Peyer's patch (tissue), 4 donors: ENCODE measurements at regions not wholly inside any gene's neighbourhood (a gene's known extent, or its start where the extent isn't known, plus 50 kb on each side); places are given as distances from the start of the nearest gene placed in this dataset.

Experiments used
- DNase-seq, 3 donors: peaks; one replicate each; pipeline ENCODE4 v3.0.0-alpha.2; 2017 to 2019
- H3K27ac ChIP-seq, 4 donors: fragments of 200-600 bp; sonication (generic); one replicate each; pipeline ENCODE4 v1.5.1; 2016 to 2019
- H3K27me3 ChIP-seq, 2 donors: fragments of 200-600 bp; sonication (generic); one replicate each; pipeline ENCODE4 v1.5.1; 2019
- H3K36me3 ChIP-seq, 3 donors: fragments of 200-600 bp; sonication (generic); one replicate each; pipeline ENCODE4 v1.5.1; 2016 to 2019
- H3K4me1 ChIP-seq, 4 donors: fragments of 200-600 bp; sonication (generic); one replicate each; pipeline ENCODE4 v1.5.1; 2016 to 2019
- H3K4me3 ChIP-seq, 4 donors: fragments of 200-600 bp; sonication (generic); 1 replicate in 3 of 4; 2 replicates in 1 of 4; pipeline ENCODE4 v1.5.1; 2016 to 2019; ENCODE audit warnings: mild to moderate bottlenecking in 1 of 4
- H3K9me3 ChIP-seq, 4 donors: fragments of 200-600 bp; sonication (generic); one replicate each; pipeline ENCODE4 v1.5.1; 2016 to 2019; ENCODE audit warnings: mild to moderate bottlenecking in 1 of 4
- POLR2A ChIP-seq, 2 donors: fragments of 450-650 bp; IDR thresholded peaks; one replicate each; pipeline ENCODE4 v1.5.1; 2017; ENCODE audit warnings: antibody characterized with exemption in 2 of 2, mild to moderate bottlenecking in 2 of 2, moderate library complexity in 2 of 2
- TF ChIP-seq, protein P1 (sequence below), 6 experiments: fragments of 450-650 bp in 4 of 6; fragments of 200-600 bp in 2 of 6; sonication (generic) in 1 of 6; IDR thresholded peaks; one replicate each; pipeline ENCODE4 v1.5.1; 2017 to 2019; ENCODE audit warnings: antibody characterized with exemption in 6 of 6, mild to moderate bottlenecking in 3 of 6, moderate library complexity in 1 of 6

DNA sequence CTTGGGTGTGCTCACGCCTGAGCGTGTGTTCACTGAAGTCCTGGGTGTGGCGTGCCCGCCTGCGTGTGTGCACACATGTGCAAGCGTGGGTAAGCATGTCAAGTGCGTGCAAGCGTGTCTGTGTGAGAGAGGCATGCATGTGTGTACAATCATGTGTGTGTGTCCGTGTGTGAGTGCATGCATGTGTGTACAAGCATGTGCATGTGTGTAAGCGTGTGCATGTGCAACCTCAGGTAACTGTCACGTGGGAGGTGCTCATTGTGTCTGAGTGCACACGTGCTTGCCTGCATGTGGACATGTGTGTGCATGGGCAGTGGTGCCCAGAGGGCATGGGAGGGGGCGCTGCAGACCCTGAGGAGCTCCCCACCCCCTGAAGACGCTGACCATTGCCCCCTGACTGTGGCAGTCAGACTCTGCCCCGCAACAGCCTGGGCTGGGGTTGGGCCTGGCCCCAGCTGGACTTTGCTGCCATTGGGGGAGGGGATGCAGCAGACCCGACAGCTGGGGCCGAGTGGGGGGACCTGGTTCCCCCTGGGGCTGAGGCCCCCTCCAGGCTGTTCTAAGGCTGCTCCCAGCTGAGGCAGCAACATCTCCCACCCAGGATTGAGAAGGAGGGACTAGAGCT, 88.1 kb downstream of the UNCX start:
- H3K4me3 ChIP-seq, result no peak overlapping the region
- DNase-seq, result peak in 1 of 3 donors; percentile 26
- TF ChIP-seq POLR2A (IDR thresholded peaks at IDR 0.05), result no peak
- TF ChIP-seq, protein P1, sequence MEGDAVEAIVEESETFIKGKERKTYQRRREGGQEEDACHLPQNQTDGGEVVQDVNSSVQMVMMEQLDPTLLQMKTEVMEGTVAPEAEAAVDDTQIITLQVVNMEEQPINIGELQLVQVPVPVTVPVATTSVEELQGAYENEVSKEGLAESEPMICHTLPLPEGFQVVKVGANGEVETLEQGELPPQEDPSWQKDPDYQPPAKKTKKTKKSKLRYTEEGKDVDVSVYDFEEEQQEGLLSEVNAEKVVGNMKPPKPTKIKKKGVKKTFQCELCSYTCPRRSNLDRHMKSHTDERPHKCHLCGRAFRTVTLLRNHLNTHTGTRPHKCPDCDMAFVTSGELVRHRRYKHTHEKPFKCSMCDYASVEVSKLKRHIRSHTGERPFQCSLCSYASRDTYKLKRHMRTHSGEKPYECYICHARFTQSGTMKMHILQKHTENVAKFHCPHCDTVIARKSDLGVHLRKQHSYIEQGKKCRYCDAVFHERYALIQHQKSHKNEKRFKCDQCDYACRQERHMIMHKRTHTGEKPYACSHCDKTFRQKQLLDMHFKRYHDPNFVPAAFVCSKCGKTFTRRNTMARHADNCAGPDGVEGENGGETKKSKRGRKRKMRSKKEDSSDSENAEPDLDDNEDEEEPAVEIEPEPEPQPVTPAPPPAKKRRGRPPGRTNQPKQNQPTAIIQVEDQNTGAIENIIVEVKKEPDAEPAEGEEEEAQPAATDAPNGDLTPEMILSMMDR (IDR thresholded peaks at IDR 0.05), result no peak
- no peaks in the 10 kb centered on the region for H3K9me3 ChIP-seq
- H3K4me1 ChIP-seq, result no peaks in the 10 kb centered on the region
- no peak overlapping the region for H3K27ac ChIP-seq
- no peaks in the 10 kb centered on the region for H3K36me3 ChIP-seq
- H3K27me3 ChIP-seq, result no peaks in the 10 kb centered on the region

DNA sequence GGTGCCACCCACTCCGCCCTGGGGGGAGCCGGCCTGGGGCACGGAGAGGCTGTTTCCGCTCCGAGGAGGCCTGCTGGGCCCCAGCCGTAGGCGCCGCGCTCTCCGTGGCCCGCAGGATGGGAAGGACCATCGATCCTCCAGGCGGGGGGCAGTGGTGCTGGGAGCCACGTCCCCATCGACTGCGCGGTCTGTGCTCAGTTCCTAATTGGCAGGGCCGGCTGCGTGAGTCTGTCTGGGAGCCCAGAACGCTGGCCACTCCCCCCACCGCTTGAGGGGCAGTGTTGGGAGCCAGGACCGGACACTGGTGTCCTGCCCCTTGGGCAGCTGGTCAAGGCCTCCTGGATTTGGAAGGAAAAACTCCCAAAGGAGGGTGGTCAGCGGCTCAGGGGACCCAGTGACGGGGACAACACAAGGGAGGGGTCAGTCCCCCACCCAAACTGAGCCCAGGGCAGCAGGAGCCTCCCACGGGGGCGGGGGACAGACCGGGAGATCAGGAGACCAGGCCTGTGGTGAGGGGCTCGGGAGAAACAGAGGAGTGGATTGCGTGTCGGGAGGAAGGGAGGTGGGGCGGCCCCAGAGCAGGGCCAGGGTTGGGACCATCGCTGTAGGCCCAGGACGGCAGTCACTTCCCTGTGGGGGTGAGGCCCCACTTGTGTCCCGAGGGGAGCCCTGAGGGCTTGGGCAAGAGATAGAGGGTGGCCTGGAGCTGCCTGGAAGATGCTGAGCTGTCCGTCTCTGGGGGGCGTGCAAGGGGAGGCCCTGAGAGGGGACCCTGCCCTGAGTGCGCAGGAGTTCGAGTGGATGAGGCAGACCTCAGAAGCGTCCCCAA, 89.0 kb downstream of the UNCX start:
- no peaks in the 10 kb centered on the region for H3K36me3 ChIP-seq
- no peak overlapping the region for H3K4me3 ChIP-seq
- peak in 1 of 3 donors; percentile 15 for DNase-seq
- no peaks in the 10 kb centered on the region for H3K4me1 ChIP-seq
- no peak for TF ChIP-seq POLR2A (IDR thresholded peaks at IDR 0.05)
- TF ChIP-seq, protein P1 (IDR thresholded peaks at IDR 0.05), result no peak
- H3K27me3 ChIP-seq, result no peaks in the 10 kb centered on the region
- H3K27ac ChIP-seq, result no peak overlapping the region
- no peaks in the 10 kb centered on the region for H3K9me3 ChIP-seq

DNA sequence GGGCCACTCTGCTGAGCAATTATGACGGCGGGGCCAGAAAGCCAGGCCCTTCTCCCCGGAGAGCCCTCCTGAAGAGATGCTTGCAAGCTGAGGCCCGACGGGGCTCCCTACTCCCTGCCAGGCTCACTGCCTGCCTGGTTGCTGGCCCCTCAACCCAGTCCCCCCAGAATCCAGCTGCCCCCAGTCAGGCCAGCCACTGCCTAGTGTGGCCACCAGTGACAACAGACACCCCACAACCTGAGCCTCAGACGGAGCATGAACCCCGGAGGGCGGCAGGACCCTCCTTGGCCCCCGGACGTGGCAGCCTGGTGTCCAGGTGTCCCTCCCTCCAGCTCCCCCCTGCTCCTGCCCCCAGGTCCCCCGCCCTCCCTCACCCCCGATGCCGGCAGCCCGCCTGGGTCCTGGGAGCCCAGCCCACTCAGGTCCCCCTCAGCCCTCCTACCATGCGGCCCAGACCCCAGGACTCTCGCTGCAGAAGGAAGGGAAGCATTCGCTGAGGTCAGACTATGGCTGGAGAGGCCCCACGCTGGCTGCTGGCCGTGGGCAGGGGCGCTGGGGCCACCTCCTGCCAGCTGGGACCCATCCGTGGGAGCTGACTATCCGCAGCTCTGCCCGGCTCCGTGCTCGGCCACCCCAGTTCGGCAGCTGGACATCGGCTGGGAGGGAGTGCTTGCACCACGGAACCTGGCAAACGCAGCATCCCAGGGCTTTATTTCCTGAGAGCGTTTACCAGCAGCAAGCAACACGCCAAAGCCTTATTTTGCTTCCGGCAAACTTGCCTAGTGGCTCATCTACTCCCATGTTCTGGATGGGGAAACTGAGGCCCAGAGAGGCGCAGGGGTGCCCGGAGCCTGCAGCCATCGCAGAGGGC, 89.8 kb downstream of the UNCX start:
- TF ChIP-seq, protein P1 (IDR thresholded peaks at IDR 0.05), result no peak
- no peak for TF ChIP-seq POLR2A (IDR thresholded peaks at IDR 0.05)
- DNase-seq, result peak in 1 of 3 donors; percentile 37
- no peak overlapping the region for H3K4me3 ChIP-seq
- H3K27ac ChIP-seq, result no peak overlapping the region
- H3K36me3 ChIP-seq, result no peaks in the 10 kb centered on the region
- no peaks in the 10 kb centered on the region for H3K9me3 ChIP-seq
- no peaks in the 10 kb centered on the region for H3K27me3 ChIP-seq
- H3K4me1 ChIP-seq, result no peaks in the 10 kb centered on the region

DNA sequence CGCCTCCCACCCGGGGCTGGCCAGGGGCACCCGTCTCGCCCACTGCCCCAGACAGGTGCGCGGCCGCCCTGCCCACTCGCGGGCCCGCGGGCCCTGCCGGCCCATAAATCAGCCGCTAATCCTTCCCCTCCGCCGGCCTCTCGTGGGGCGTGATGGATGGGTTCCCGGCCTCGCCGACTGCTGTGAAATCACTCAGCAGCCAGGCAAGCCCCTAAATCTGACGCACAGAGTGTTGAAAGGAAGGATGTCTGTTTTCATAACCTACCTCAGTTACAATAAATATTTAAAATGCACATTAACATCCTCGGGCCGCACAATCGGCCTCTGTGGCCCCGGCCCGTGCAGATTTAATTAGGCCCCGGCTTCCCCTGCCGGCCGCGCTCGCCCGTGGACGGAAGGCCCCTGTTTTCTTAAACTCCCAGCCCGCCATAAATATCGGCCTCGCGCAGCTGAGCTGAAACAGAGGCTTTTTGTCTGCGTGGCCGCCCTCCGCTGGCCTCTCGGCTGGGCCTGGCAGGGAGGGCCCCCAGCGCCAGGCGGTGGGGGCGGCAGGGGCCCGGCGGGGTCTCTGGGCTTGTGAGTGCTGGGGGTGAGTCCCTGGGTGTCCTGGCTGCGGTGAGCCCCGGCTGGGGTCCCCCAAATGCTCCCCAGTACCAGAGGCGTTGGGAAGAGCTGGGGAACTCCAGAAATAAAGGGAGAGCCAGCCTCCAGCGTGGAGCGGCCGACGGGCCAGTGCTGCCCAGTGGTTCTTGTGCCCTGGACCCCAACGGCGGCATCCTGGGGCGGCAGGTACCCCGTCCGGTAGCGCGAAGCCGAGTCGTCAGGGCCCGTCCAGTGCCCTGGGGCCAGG, 90.7 kb downstream of the UNCX start:
- TF ChIP-seq, protein P1 (IDR thresholded peaks at IDR 0.05), result no peak
- Histone ChIP-seq H3K4me1 (no peaks in the 10 kb centered on the region), H3K27me3 (no peaks in the 10 kb centered on the region), H3K27ac (no peak overlapping the region), H3K4me3 (no peak overlapping the region), H3K9me3 (no peaks in the 10 kb centered on the region), H3K36me3 (no peaks in the 10 kb centered on the region)
- DNase-seq, result peak in 1 of 3 donors; percentile 43
